ENCODE measurements at regions not wholly inside any gene's neighbourhood (a gene's known extent, or its start where the extent isn't known, plus 50 kb on each side); places are given as distances from the start of the nearest gene placed in this dataset.
"Not testable (repeated sequence)": the region's sequence is repeated elsewhere in the genome, so short reads cannot be mapped to it uniquely, and the experiment has no call there.

DNA sequence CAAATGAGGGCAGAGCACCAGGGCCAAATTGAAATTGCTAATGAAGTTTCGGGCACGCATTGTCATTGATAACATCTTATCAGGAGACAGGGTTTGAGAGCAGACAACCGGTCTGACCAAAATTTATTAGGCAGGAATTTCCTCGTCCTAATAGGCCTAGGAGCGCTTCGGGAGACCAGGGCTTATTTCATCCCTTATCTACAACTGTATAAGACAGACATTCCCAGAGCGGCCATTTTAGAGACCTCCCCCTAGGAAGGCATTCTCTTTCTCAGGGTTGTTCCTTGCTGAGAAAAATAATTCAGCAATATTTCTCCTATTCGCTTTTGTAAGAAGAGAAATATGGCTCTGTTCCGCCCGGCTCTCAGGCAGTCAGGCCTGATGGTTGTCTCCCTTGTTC, 219.4 kb downstream of the SNRPN start:
- peak in 1 of 2 experiments; percentile 69; a peak in 1 of 3 replicates for TF ChIP-seq EP300 (IDR thresholded peaks at IDR 0.05; ENCODE audit: borderline replicate concordance in 1 of 2, low read depth in 2 of 2, low read length in 2 of 2)
- H2AFZ ChIP-seq (ENCODE audit: low read length); H3K36me3 ChIP-seq (ENCODE audit: control insufficient read depth in 2 of 4, insufficient read depth in 4 of 4, low read length in 3 of 4); H2BK12ac ChIP-seq (ENCODE audit: low read depth, low read length); H2BK15ac ChIP-seq (ENCODE audit: low read length); H3K23me2 ChIP-seq (ENCODE audit: low read depth, low read length); H2BK20ac ChIP-seq (ENCODE audit: low read length); H3K4me1 ChIP-seq (replicated peaks in 1 of 4; ENCODE audit: control insufficient read depth in 3 of 4, insufficient read depth in 4 of 4, low read length in 3 of 4); H3K23ac ChIP-seq (ENCODE audit: insufficient read length); CTCF ChIA-PET (ENCODE audit: partially characterized antibody); H4K20me1 ChIP-seq (replicated peaks in 1 of 2; ENCODE audit: control insufficient read depth in 1 of 2, insufficient read depth in 2 of 2, low read length in 2 of 2); H3K14ac ChIP-seq (ENCODE audit: insufficient read length); H3K27me3 ChIP-seq (replicated peaks in 1 of 4; ENCODE audit: control insufficient read depth in 3 of 4, extremely low read depth in 1 of 4, insufficient read depth in 3 of 4, low read length in 3 of 4); H3K4me3 ChIP-seq (ENCODE audit: extremely low read depth in 1 of 4, insufficient read depth in 2 of 4, low read depth in 3 of 4, low read length in 4 of 4); H4K5ac ChIP-seq (ENCODE audit: insufficient read length, low read depth, low read length); H2AK5ac ChIP-seq (ENCODE audit: low read depth, low read length); H3K27ac ChIP-seq (ENCODE audit: low read depth, low read length); H3K9ac ChIP-seq (replicated peaks in 1 of 4; ENCODE audit: extremely low read depth in 1 of 4, low read depth in 3 of 4, low read length in 3 of 4); H3K56ac ChIP-seq (replicated peaks; ENCODE audit: insufficient read length, low read depth, low read length); H3K79me1 ChIP-seq (ENCODE audit: low read depth, low read length); H3K79me2 ChIP-seq (ENCODE audit: control insufficient read depth in 1 of 2, insufficient read depth in 2 of 2, low read length in 2 of 2); H3K18ac ChIP-seq (ENCODE audit: extremely low read depth, low read length); H3K4me2 ChIP-seq (ENCODE audit: insufficient read depth in 1 of 2, low read depth in 2 of 2, low read length in 2 of 2); H3K4ac ChIP-seq (replicated peaks; ENCODE audit: insufficient read length, low read depth, low read length); POLR2A ChIA-PET (ENCODE audit: partially characterized antibody); FAIRE-seq; H4K8ac ChIP-seq (ENCODE audit: extremely low read depth, insufficient read depth, low read length); H2BK120ac ChIP-seq (replicated peaks; ENCODE audit: low read depth, low read length); H4K91ac ChIP-seq (replicated peaks; ENCODE audit: insufficient read length, low read length); H2BK5ac ChIP-seq (ENCODE audit: low read depth, low read length): not testable (repeated sequence)
- peak in 1 of 2 experiments; percentile 46 for DNase-seq (ENCODE audit: low read depth in 1 of 2, low spot score in 2 of 2)
- peaks cover 64 to 88% of the 10 kb centered on the region in 2 experiments for H3K9me3 ChIP-seq (ENCODE audit: insufficient read depth in 2 of 2, low read depth in 1 of 2, low read length in 1 of 2)
- 91% methylated on average over 10 of the region's 10 CpGs; no CpG with 5 or more reads in 1 of the 2 experiments for WGBS, 2 experiments (ENCODE audit: extremely low coverage in 1 of 2, insufficient coverage in 1 of 2, insufficient read length in 1 of 2, insufficient replicate concordance in 2 of 2, low coverage in 1 of 2, low lambda C conversion rate in 2 of 2, missing lambda C conversion rate in 1 of 2)
